HG02610 (cell line): ENCODE measurements at regions not wholly inside any gene's neighbourhood (a gene's known extent, or its start where the extent isn't known, plus 50 kb on each side); places are given as distances from the start of the nearest gene placed in this dataset.

Experiments
- ATAC-seq: cut with Tn5 transposase; IDR thresholded peaks from one replicate; pipeline ENCODE4 v1.9.1; 2021; ENCODE audit warnings: mild to moderate bottlenecking, moderate library complexity; ENCODE audit not compliant: unreplicated experiment

- ATAC-seq = no peak
Measured at GRCh38 chr1:82565146-82565545, 764.4 kb downstream of the ADGRL2 start.

- no peak for ATAC-seq
Measured at GRCh38 chr1:82564333-82564732, 763.6 kb downstream of the ADGRL2 start.

GRCh38 chr1:82562448-82562847, 761.7 kb downstream of the ADGRL2 start:
- ATAC-seq = no peak

GRCh38 chr1:82560566-82560965, 759.8 kb downstream of the ADGRL2 start:
- no peak for ATAC-seq

- ATAC-seq = no peak
Measured at GRCh38 chr1:82555501-82555900, 754.8 kb downstream of the ADGRL2 start.

- ATAC-seq = no peak
Measured at GRCh38 chr1:82549841-82550240, 749.1 kb downstream of the ADGRL2 start.

- no peak for ATAC-seq
Measured at GRCh38 chr1:82542766-82543165, 742.0 kb downstream of the ADGRL2 start.

- no peak for ATAC-seq
Measured at GRCh38 chr1:82542141-82542540, 741.4 kb downstream of the ADGRL2 start.

GRCh38 chr1:82540006-82540405, 739.3 kb downstream of the ADGRL2 start:
- ATAC-seq = no peak

- ATAC-seq = no peak
Measured at GRCh38 chr1:82538876-82539275, 738.1 kb downstream of the ADGRL2 start.

- no peak for ATAC-seq
Measured at GRCh38 chr1:82534996-82535395, 734.3 kb downstream of the ADGRL2 start.

- no peak for ATAC-seq
Measured at GRCh38 chr1:82525378-82525777, 724.6 kb downstream of the ADGRL2 start.

GRCh38 chr1:82520611-82521010, 719.9 kb downstream of the ADGRL2 start:
- ATAC-seq = no peak

GRCh38 chr1:82517586-82517985, 716.9 kb downstream of the ADGRL2 start:
- no peak for ATAC-seq

GRCh38 chr1:82515650-82516049, 714.9 kb downstream of the ADGRL2 start:
- ATAC-seq = no peak

- no peak for ATAC-seq
Measured at GRCh38 chr1:82511441-82511840, 710.7 kb downstream of the ADGRL2 start.

GRCh38 chr1:82510431-82510830, 709.7 kb downstream of the ADGRL2 start:
- ATAC-seq = no peak

GRCh38 chr1:82507011-82507410, 706.3 kb downstream of the ADGRL2 start:
- ATAC-seq = no peak

GRCh38 chr1:82503822-82504221, 703.1 kb downstream of the ADGRL2 start:
- no peak for ATAC-seq

- no peak for ATAC-seq
Measured at GRCh38 chr1:82499022-82499421, 698.3 kb downstream of the ADGRL2 start.

GRCh38 chr1:82494117-82494516, 693.4 kb downstream of the ADGRL2 start:
- ATAC-seq = no peak

- no peak for ATAC-seq
Measured at GRCh38 chr1:82492159-82492558, 691.4 kb downstream of the ADGRL2 start.

- no peak for ATAC-seq
Measured at GRCh38 chr1:82491301-82492048, 690.7 kb downstream of the ADGRL2 start.
